PC-9 (cell line): ENCODE measurements at regions not wholly inside any gene's neighbourhood (a gene's known extent, or its start where the extent isn't known, plus 50 kb on each side); places are given as distances from the start of the nearest gene placed in this dataset.

Experiments
- CTCF ChIP-seq: fragments of 200-600 bp; sonication (generic); conservative IDR thresholded peaks from 2 replicates; pipeline ENCODE4 v1.6.1; 2017; ENCODE audit warnings: mixed run types, antibody characterized with exemption, mild to moderate bottlenecking, moderate library complexity
- EZH2 ChIP-seq: fragments of 200-600 bp; sonication (generic); IDR thresholded peaks from 2 replicates; pipeline ENCODE4 v1.8.0; 2017; ENCODE audit warnings: antibody characterized with exemption, low read depth

GRCh38 chr5:4309026-4309425, 713.4 kb downstream of the IRX1 start:
- TF ChIP-seq CTCF (no peak), EZH2 (no peak)
